NCI-H2081 treated with DMSO at 0.1 percent for 48 hours (cell line): ENCODE measurements at regions not wholly inside any gene's neighbourhood (a gene's known extent, or its start where the extent isn't known, plus 50 kb on each side); places are given as distances from the start of the nearest gene placed in this dataset.

Experiments used
- DNase-seq: peaks from one replicate; lab custom pipeline; 2025; lab: John Stamatoyannopoulos, UW

DNA sequence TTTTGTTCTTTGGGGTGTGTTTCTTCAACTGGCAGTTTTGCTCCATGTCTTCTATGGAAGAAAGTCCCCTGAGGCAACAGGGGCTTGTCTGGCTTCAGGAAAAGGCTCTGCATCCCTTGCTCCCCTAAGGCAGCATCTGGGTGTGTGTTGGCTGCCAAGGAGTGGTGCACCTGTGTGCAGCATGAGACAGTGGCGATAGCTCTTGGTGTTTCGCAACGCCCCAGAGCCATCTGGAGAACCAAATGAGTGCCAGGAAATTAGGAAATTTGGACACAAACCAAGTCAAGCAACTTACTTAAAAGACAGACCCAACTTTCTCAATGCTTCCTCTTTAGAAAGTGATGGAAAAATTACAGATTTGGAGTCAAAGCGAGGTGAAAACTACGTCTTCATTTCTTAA, 1044.4 kb upstream of the CNTNAP5 start:
- no peak for DNase-seq

DNA sequence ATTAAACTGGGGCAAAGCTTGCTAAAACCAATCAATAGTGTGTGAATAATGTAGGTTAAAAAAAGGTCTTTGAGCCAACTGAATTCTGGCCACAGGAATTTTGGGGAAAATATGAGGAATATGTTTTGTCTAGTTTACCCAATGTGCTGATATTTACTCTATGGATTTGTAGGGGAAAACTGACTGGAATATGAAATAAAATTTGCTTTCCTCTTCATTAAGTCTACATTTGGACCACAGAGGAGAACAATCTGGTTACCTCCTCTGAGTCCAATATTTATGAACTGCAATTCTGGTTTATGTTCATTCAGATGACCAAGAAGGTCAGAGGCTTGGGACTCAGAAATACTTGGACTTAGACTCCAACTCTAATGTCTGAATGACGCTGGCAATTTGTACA, 1042.2 kb upstream of the CNTNAP5 start:
- no peak for DNase-seq

DNA sequence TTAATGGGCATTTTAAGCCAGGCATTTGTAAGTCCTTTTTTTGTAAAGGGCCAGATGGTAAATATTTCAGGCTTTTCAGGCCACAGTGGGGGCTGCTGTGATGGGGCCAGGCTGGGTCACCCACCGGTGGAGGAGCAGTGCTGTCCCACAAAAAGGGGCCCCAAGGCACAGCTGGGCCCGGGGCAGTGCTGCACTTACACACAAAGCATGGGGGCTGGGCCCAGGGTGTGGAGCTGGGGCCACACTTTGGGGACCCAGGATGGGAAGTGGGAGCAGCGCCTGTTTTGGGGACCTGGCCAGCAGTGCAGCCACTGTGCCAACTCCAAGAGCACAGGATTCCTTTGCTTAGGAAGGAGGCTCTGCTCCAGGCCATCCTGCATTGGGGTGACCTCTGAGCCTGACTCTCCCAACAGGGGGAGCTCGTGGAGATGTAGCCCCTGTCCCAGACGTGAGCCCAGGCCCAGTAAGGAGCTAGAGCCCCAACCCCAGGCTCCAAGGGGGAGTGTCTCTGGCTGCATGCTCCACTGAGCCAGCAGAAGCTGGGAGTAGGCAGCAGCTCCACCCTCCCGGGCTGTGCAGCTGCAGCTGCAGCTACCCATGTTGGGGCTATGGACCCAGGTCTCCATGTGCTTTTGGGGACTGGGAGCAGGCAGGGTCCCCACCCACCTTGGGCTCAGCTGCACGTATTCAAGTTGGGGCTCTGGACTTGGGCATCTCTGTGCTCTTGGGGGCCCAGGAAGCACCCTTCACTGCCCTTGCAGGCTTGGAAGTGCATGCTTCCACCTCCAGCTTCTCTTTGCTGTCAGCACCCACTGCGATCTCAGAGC, 1036.5 kb upstream of the CNTNAP5 start:
- no peak for DNase-seq

DNA sequence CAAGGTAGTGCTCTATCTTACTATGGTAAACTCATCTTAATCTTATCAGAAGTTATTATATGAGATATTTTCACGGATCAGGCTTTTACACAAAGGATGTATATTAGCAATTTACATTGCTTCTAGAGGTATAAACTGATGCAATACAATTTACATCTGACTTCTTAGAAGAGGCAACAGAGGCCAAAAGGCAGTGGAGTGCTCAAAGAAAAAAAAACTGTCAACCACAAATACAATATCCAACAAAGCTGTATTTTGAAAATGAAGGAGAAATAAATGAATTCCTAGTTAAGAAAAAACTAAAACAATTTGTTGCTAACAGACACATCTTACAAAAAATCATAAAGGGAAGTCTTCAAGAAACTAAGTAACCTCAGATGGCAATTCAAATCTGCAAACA, 1031.5 kb upstream of the CNTNAP5 start:
- DNase-seq = no peak

DNA sequence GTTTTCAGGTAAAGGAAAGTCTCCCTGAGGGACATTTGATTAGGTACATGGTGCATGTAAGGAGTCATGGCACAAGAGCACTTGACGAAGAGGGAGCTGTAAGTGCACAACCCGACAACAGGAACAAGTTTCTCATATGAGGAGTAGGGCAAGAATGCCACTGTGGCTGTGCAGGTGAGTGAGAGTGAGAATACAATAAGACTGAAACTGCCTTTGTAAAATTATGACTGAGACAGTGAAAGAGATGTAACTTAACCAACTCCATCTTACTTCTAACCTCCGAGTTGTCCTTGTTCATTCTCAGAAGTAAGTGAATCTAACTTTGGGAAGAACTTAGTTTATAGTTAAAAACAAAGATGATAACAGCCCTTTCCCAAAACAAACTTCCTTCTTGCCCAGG, 1025.8 kb upstream of the CNTNAP5 start:
- no peak for DNase-seq

DNA sequence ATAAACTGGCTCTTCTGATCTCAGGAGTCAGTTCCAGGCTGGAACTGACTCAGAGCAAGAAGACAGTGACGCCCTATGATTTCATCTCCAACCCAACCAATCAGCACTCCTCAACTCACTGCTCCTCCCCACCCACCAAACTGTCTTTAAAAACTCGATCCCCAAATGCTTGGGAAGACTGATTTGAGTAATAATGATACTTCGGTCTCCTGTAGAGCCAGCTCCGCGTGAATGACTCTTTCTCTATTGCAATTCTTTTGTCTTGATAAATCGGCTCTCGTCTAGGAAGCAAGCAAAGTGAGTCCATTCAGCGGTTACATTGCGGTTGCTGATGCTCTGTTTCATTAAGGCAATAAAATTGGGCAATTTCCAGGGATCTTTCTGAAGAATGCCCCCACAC, 1025.3 kb upstream of the CNTNAP5 start:
- DNase-seq = no peak

DNA sequence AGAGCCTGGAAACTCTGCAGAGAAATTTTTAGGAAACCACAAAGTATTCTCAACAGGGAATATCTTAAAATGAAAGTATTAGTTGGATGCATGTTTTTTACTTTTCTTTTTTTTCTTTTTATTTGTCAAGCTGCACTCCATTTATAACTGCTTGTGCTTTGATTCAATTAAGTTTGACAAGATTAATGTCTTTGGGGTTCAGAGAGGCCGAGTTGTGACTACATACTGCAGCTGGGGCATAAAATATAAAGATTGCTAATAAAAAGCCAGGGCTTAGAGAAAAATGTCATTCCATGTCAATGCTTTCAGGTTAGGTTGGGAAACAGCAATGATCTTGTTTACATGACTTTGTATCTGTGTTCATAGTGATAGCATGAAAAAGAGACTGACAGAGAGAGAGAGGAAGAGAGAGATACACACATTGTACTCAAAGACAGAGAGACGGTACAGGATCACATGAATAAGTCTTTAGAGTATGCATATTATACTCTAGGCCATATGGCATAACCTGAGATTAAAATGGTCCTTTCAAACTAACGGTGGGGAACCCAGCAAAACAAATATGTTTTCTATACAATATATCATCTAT, 1022.3 kb upstream of the CNTNAP5 start:
- DNase-seq = no peak

DNA sequence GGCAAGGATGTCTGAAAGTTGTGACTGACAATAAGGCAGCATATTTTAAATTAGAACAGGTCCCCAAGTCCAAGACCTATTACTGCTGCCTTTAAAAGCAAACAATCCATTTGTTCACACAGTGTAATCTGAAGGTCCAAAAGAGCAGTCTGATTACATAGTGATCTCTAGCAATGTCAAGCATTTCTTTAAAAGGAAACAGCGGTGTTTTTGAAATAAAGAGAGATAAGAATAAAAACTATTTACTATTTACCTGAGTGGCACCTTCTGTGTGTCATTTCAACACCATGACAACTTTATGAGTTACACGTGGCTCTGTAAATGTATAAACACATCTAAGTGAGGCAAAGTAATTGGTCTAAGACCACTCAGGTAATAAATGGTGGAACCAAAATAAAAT, 1009.9 kb upstream of the CNTNAP5 start:
- DNase-seq = no peak

DNA sequence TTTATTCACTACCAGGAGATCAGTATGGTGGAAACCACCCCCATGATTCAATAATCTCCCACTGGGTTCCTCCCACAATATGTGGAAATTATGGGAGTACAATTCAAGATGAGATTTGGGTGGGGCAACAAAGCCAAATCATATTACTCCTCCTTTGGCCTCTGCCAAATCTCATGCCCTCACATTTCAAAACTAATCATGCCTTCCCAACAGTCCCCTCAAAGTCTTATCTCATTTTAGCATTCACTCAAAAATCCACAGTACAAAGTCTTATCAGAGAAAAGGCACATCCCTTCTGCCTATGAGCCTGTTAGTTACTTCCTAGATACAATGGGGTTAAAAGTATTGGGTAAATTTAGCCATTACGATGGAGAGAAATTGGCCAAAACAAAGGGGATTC, 989.5 kb upstream of the CNTNAP5 start:
- DNase-seq = no peak

DNA sequence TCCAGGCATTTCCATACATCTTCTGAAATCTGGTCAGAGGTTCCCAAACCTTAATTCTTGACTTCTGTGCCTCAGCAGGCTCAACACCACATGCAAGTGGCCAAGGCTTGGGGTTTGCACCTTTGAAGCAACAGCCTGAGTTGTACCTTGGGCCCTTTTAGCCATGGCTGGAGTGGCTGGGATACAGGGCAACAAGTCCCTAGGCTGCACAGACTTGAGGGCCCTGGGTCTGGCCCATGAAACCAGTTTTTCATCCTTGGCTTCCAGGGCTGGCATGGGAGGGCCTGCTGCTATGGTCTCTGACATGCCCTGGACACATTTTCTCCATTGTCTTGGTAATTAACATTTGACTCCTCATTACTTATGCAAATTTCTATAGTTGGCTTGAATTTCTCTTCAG, 988.8 kb upstream of the CNTNAP5 start:
- no peak for DNase-seq

DNA sequence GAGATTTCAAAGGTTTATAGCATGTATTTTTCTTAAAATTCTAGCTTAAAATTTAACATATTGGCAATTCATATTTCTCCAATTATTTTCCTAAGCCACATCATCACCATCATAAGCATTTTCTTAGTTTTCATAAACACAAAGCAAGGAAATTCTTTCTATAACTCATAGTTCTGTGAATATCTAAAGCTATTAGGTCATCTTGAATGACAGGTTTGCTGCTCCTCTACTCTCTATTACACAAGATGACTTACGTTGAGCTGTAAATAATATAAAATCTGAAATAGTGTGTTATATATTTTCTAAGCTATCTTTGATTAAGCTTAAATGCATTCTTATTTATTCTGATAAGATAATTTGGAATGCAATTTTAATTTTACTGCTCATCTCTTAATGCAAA, 984.6 kb upstream of the CNTNAP5 start:
- no peak for DNase-seq

DNA sequence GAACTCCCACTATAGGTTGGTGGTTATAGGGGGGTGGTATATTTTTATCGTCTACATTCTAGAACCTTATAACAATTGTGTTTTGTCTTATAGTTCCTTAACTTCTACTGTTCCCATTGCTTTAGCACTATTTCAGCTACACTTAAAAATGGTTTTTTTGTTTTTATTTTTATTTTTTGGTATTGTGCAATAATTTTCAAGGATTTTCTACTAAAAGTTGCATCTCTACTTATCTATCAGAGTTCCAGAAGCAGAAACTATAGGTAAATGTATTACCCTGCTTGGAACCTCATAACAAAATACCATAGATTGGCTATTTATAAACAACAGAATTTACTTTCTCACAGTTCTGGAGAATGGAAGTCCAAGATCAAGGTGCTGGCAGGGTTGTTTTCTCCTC, 981.6 kb upstream of the CNTNAP5 start:
- DNase-seq = no peak

DNA sequence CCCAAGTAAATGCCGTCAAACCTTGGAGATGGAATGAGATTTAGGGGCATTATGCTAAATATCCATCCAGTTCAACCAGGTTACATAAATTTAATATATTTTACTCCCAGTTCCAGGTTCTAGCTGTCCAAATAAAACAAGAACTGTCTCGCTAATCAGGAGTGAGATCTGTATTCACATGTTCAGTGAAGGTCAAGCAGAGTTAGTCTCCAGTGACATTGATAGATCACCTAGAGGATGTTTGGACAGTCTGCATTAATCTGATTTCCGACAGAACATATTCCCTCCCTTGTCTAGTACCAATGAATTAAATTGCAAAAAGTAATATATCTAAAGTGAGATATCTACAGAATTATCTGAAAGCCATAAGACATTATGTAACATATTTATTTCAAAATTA, 979.4 kb upstream of the CNTNAP5 start:
- DNase-seq = no peak

DNA sequence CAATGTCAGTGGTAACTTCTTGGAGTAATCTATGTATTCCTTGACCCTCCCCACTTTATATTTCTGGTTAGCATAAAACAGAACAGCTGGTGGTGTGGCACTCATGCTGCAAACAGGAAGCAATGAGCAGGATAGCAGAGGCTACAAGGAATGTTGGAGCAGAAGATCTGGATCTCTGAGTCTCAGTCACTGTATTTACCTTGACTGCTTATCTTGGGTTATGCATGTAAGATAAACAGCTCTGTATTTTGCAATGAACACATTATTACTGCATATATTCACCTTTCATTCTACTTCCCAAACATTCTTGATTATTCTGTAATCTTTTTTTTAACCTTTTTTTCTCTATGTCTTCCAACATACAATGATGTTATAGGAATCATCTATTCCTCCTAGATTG, 977.9 kb upstream of the CNTNAP5 start:
- no peak for DNase-seq

DNA sequence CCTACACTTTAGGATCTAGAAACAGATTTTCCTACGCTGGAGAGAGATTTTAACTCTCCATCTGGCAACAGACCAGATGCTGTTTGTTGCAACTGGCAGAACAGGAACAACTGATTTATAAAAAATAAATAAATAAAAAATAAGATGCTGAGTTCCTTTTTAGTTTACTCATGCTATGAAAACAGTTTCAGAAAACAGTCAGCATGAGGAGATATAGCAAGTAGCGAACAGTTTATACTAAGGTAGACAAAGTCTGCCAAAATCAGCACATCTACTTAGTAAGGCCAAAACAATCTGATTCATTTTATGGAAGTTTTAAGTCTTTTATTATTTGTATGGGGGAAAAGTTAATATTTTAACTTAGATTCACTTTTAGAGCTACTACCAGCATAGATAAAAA, 974.0 kb upstream of the CNTNAP5 start:
- DNase-seq = no peak

DNA sequence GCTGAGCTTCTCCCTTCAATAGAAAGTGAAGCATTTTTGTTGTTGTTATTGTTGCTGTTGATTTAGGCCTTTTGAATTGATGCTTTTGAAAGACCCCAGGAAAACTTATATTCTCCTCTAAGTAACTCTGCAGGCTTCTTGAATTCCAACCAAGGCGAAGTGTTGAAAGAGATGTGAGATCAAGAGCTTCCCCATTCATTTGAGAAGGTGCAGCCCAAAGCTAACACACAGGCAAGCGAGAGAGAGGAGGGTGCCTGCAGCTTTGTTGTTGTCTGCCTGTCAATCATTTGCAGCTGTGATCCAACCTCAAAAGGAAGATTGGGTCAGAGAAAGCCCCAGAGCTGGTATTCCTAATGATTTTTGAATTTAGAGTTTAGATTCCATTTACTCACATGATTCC, 963.6 kb upstream of the CNTNAP5 start:
- no peak for DNase-seq

DNA sequence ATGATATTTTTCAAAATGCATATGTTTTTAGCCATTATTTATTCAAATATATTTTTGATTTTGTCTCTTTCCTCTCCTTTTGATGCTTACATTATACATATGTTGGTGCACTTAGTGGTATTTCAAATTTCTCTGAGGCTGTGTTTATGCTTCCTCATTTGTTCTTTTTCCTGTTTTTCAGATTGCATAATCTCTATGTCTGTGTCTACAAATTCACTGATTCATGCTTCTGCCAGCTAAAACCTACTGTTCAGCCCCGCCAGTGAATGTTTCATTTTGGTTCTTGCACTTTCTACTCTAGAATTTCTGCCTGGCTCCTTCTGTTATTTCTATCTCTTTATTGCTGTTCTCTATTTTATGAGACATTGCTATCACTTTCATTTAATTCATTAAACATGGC, 951.7 kb upstream of the CNTNAP5 start:
- DNase-seq = no peak

DNA sequence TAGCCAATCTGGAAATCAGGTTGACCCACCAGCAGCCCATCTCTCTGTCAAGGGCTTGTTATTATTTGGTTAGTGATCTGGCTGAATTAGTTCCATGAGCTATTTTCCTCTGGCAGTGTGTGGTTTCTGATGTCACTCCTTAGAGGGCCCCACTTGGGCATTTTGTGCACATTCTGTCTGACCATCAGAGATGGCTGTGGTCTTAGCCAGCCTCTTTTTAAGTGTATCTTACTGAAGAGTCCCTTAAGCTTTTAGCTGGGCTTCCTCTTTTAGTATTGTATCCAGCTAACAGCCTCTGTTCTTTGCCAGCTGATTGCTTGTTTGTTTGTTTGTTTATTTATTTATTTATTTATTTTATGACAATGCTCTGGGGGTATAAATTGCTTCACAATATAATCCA, 951.1 kb upstream of the CNTNAP5 start:
- no peak for DNase-seq

DNA sequence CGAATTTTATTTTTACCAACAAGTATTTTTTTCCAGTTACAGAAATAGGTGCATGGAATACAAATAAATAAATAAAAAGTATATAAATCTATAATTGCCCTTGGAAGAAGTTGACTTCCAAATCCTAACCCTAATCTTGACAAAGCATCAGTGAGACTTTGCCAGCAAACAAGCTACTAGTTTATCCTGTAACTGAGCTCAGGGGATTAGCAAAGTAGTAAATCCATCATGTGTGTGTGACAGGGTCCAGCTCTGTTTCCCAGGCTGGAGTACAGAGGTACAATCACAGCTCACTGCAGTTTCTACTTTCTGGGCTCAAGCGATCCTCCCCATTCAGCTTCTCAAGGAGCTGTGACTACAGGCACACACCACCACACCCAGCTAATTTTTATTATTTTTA, 948.0 kb upstream of the CNTNAP5 start:
- no peak for DNase-seq

DNA sequence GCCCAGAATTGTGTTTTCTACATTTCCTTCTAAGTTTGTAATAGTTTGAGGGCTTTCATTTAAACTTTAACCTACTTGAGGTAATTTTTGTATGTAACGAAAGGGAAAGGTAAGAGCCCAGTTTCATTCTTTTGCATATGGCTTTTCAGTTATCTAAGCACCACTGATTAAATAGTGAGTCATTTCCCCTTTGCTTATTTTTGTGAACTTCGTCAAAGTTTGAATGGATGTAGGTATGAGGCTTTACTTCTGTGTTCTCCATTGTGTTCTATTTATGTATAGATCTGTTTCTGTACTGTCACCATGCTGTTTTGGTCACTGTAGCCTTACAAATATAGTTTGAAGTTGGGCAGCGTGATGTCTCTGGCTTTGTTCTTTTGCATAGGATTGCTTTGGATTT, 944.8 kb upstream of the CNTNAP5 start:
- DNase-seq = no peak

DNA sequence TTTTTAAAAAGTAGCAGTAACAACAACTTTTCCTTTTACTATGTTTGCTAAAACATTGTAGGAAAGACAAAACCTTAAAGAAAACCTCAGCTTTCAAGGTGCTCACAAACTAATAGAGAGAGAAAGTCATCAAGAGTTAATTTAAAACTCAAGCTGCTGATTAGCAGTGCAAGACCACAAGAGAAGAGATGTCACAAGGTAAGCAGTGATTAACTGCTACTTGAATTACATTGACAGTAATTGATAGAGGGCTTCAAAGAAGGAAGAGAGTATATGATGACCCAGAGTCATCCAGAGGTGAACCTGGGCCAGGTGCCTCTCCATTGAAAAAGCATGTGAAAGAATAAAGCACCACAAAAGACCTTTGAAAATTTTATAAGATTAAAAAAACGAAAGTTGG, 939.6 kb upstream of the CNTNAP5 start:
- DNase-seq = no peak

DNA sequence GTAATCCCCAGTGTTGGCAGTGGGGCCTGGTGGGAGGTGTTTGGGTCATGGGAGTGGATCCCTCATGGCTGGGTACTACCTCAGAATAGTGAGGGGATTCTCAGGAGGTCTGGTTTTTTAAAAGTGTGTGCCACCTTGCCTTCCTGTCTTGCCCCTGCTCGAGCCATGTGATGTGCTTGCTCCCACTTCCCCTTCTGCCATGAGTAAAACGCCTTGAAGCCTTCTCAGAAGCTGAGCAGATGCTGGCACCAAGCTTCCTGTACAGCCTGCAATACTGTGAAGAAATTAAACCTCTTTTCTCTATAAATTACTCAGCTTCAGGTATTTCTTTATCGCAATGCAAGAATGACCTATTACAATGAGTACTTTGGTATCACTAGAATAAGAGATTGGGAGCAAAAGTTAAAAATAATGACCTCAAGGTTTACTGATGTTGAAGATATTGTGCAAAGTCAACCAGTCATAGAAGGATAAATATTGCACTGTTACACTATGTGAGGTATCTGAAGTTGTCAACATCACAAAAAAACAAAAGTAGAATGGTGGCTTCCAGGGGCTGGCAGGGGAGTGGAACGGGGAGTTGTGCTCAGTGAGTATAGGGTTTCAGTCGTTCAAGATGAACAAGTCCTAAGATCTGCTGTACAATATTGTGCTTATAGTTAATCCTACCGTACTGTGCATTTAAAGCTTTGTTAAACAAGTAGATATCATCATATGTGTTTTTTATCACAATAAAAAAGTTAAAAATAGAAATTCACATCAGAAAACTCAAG, 938.3 kb upstream of the CNTNAP5 start:
- no peak for DNase-seq

DNA sequence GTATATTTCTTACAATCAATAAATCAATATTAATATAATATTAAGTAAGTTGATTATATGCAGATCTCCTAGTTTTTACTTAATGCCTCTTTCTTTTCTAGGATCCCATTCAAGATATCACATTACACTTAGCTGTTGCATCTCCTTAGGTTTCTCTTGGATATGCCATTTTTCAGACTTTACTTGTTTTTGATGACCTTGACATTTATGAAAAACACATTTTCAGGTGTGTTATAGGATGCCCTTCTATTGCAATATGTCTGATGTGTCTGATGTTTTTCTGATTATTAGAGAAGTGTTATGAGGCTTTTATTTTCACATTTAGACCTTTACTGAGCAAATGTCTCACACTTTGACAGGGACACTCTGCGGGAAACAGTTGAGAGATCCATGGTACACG, 933.6 kb upstream of the CNTNAP5 start:
- no peak for DNase-seq
